Stomach (tissue), 8 donors: ENCODE measurements at regions not wholly inside any gene's neighbourhood (a gene's known extent, or its start where the extent isn't known, plus 50 kb on each side); places are given as distances from the start of the nearest gene placed in this dataset.

ENCODE experiments used
- DNase-seq, 2 donors: peaks; one replicate each; pipeline versions ENCODE4 v3.0.0 to v3.0.0-alpha.2; 2013 to 2019
- H3K27ac ChIP-seq, 5 donors: fragments of 200-600 bp in 4 of 5; sonication (generic) in 4 of 5; one replicate each; pipeline ENCODE4 v1.5.1; 2013 to 2019; ENCODE audit warnings: mild to moderate bottlenecking in 1 of 5, moderate library complexity in 1 of 5
- H3K27me3 ChIP-seq, 3 donors: fragments of 200-600 bp; sonication (generic); one replicate each; pipeline ENCODE4 v1.5.1; 2017 to 2019; ENCODE audit warnings: mixed run types in 1 of 3
- H3K36me3 ChIP-seq, 4 donors: fragments of 200-600 bp; sonication (generic); 1 replicate in 3 of 4; 2 replicates in 1 of 4; pipeline ENCODE4 v1.5.1; 2016 to 2019
- H3K4me1 ChIP-seq, 4 donors: fragments of 200-600 bp; sonication (generic); one replicate each; pipeline ENCODE4 v1.5.1; 2016 to 2019
- H3K4me3 ChIP-seq, 4 donors: fragments of 200-600 bp; sonication (generic) in 3 of 4; one replicate each; pipeline ENCODE4 v1.5.1; 2016 to 2019; ENCODE audit warnings: mild to moderate bottlenecking in 1 of 4
- H3K9me3 ChIP-seq, 4 donors: fragments of 200-600 bp; sonication (generic); one replicate each; pipeline ENCODE4 v1.5.1; 2016 to 2019
- EP300 ChIP-seq: sonication (generic); formaldehyde crosslinking; IDR thresholded peaks from one replicate; pipeline ENCODE4 v1.6.1; 2017; ENCODE audit warnings: antibody characterized with exemption
- POLR2A ChIP-seq, 4 donors: fragments of 450-650 bp; IDR thresholded peaks; one replicate each; pipeline ENCODE4 v1.6.1; 2016; ENCODE audit warnings: antibody characterized with exemption in 4 of 4, control low read depth in 2 of 4, mild to moderate bottlenecking in 1 of 4, moderate library complexity in 1 of 4
- POLR2AphosphoS5 ChIP-seq, 3 donors: sonication (generic); formaldehyde crosslinking; IDR thresholded peaks; one replicate each; pipeline ENCODE4 v1.6.1; 2016; ENCODE audit warnings: antibody characterized with exemption in 3 of 3
- WGBS, 5 donors: extraction: QIAGEN DNeasy Blood & Tissue Kit in 3 of 5; methylation state at CpG; one replicate each; pipeline versions ENCODE4 v1.1.5 to v1.1.7; 2013 to 2018; 5-methylcytosine and 5-hydroxymethylcytosine counted together
- intact Hi-C: fragments of 100-400 bp; cut with DNase I; formaldehyde crosslinking; loops from one replicate; pipeline ENCODE4 v1.15.1; 2023; ENCODE audit warnings: low total_unique reads
- TF ChIP-seq, protein P1 (sequence below), 7 experiments: fragments of 450-650 bp in 4 of 7; fragments of 200-600 bp in 3 of 7; sonication (generic) in 3 of 7; IDR thresholded peaks; one replicate each; pipeline ENCODE4 v1.5.1; 2016 to 2019; ENCODE audit warnings: antibody characterized with exemption in 7 of 7, control low read depth in 2 of 7, mild to moderate bottlenecking in 1 of 7
- donor health status: healthy with polysubstance abuse.
- donor health status: Bipolar disorder and iron deficiency.
- donor health status: healthy.

DNA sequence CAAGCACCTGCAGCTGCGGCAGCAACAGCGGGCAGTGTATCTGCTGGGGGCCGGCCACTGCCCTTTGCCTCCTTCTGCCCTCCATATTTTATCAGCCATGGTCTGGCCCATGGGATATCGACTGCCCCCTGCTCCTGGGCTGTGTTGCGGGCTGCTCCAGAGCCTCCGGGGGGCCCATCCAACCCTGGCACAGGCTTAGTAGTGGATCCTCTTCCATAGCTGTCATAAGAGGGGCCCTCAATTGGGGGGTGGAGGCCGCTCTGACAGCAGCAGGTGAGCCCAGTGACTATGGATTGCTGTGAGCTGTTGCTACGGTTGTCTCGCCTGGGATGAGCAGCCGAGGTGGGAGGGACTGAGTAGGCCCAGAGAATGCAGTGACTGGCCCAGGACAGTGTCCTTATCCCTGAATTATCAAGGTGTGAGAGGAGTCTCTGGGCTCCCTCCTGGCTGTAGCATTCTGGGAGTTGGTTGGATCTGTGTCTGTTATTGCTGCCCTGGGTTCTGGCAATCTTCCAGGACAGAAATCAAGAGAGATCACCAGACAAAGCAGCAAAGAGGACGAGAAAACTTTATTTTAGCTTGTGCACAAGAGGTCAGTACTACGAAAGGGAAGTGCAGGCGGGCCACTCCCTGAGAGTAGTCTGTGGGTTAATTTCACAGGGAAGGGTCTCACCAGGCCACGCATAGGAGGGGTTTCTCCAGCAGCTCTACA is 145.1 kb downstream of the ASB1 start:
- whole genome bisulfite sequencing, 5 donors: 81 to 86% (median 85%) methylated on average over 14 of the region's 14 CpGs
- Histone ChIP-seq H3K4me3 (no peak overlapping the region), H3K36me3 (no peaks in the 10 kb centered on the region), H3K4me1 (no peaks in the 10 kb centered on the region), H3K27ac (no peak overlapping the region), H3K9me3 (peaks cover 0 to 8% (median 3%) of the 10 kb centered on the region in 4 donors), H3K27me3 (peaks cover 0 to 25% (median 0%) of the 10 kb centered on the region in 3 donors)
- no peak for DNase-seq
- TF ChIP-seq, protein P1, sequence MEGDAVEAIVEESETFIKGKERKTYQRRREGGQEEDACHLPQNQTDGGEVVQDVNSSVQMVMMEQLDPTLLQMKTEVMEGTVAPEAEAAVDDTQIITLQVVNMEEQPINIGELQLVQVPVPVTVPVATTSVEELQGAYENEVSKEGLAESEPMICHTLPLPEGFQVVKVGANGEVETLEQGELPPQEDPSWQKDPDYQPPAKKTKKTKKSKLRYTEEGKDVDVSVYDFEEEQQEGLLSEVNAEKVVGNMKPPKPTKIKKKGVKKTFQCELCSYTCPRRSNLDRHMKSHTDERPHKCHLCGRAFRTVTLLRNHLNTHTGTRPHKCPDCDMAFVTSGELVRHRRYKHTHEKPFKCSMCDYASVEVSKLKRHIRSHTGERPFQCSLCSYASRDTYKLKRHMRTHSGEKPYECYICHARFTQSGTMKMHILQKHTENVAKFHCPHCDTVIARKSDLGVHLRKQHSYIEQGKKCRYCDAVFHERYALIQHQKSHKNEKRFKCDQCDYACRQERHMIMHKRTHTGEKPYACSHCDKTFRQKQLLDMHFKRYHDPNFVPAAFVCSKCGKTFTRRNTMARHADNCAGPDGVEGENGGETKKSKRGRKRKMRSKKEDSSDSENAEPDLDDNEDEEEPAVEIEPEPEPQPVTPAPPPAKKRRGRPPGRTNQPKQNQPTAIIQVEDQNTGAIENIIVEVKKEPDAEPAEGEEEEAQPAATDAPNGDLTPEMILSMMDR (IDR thresholded peaks at IDR 0.05): no peak
- no peak for TF ChIP-seq EP300
- no peak for TF ChIP-seq POLR2A (IDR thresholded peaks at IDR 0.05)
- TF ChIP-seq POLR2AphosphoS5 (IDR thresholded peaks at IDR 0.05): no peak
- intact Hi-C loops: no loop called here

DNA sequence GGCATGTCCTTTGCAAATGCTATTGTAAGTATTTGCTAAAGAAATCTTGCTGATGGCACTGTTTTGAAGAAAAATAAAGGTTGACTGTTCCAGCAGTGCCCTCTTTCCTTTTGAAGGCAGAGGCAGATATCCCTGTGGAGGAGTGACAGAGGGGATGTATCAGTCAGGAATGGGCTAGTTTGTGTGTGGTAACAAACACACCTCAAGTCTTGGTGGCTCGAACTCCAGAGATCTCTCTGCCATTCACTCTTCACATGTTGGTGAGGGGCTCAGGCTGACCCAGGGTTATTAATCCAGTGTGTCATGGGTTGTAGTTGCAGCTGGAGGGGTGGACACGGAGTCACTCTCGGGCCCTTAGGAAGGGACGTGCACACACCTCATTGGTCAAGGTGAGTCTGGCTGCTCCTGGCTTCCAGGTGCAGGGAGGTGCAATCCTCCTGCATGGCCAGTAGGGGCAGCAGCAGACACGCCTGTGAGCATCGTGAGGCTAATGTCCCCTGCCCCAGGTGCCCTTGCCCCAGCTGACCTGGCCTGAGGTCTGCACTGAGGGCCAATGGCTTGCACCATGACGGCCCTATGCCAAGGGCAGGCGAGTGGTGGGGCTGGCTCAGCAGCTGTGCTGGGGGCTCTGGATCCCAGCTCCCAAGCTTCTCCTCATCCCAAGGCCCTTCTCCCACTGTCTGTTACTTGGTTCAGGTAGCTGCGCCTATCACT is 146.5 kb downstream of the ASB1 start:
- Histone ChIP-seq H3K4me3 (no peak overlapping the region), H3K27me3 (peaks cover 0 to 15% (median 0%) of the 10 kb centered on the region in 3 donors), H3K27ac (no peak overlapping the region), H3K36me3 (no peaks in the 10 kb centered on the region), H3K9me3 (peaks cover 0 to 14% (median 6%) of the 10 kb centered on the region in 4 donors), H3K4me1 (no peaks in the 10 kb centered on the region)
- intact Hi-C loops: no loop called here
- no peak for TF ChIP-seq POLR2AphosphoS5 (IDR thresholded peaks at IDR 0.05)
- TF ChIP-seq, protein P1 (IDR thresholded peaks at IDR 0.05): peak in 3 of 7 experiments; percentile 15 to 34 (median 27)
- WGBS, 5 donors: 57 to 79% (median 61%) methylated on average over 5 to 9 of the region's 9 CpGs
- no peak for DNase-seq

DNA sequence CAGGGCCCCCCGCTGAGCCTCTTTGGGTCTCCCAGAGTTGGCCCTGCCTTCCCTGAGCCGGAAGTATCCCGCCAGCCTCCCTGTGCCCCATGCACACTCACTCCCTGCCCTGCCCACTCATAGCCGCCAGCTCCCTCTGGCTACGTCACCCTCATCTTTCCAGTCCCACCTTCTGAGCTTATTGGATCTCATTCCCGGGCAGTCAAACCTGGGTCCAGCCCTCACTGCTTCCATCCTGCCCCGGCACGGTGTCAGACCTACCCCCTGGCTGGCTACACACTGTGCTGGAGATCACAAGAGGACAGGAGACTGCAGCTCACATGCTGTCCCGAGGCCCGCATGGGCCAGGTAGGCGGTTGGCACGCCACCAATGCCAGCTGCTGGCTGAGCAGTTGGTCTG is 147.2 kb downstream of the ASB1 start:
- no peak for TF ChIP-seq POLR2A (IDR thresholded peaks at IDR 0.05)
- TF ChIP-seq, protein P1 (IDR thresholded peaks at IDR 0.05): no peak
- no peak for TF ChIP-seq EP300
- no peak for TF ChIP-seq POLR2AphosphoS5 (IDR thresholded peaks at IDR 0.05)
- 72 to 83% (median 81%) methylated on average over 10 to 12 of the region's 12 CpGs for WGBS, 5 donors
- no peaks in the 10 kb centered on the region for H3K36me3 ChIP-seq
- intact Hi-C loops: no loop called here
- H3K4me1 ChIP-seq: no peaks in the 10 kb centered on the region
- H3K9me3 ChIP-seq: peaks cover 0 to 14% (median 6%) of the 10 kb centered on the region in 4 donors
- no peak for DNase-seq
- H3K27ac ChIP-seq: no peak overlapping the region
- peaks cover 0 to 8% (median 0%) of the 10 kb centered on the region in 3 donors for H3K27me3 ChIP-seq
- H3K4me3 ChIP-seq: no peak overlapping the region

DNA sequence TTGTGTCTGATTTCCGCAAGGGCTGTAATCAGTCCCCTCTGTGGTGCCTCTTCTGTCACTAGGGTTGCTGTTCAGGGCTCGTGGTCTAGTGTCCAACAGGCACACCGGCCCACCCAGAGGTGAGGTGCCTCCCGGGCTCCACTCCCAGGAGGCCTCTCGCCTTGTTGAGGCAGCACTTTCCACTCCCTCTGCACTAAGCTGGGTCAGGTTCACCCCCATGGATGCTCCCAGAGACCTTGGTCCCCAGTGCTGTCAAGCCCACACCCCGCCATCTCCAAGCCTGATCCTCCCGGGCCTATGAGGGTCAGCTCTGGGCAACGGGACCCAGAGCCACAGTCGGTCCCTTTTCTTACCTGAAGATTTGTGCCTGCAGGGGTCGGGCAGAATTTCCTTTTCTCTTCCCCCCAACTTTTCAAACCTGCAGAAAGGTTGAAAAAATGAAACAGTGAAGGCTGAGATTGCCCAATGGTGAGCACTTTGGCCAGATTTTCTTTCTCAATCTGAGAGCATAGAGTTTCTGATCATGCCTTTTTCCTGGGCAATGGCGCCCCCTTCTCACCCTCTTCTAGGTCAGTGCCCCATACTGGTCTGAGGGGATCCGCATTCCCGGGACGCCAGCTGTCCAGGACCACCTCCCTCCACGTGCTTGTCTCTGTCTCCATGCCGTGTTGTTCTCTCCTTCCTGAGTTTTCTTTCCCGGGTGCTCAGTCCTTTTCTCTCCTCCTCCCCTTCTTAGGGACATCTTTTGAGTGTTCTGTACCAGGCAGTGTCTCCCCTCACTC is 148.0 kb downstream of the ASB1 start:
- WGBS, 5 donors: 74 to 84% (median 79%) methylated on average over 17 of the region's 17 CpGs
- no peak for DNase-seq

More for the DNA sequence above, 148.0 kb downstream of the ASB1 start:
- Histone ChIP-seq H3K27ac (no peak overlapping the region), H3K27me3 (peaks cover 0 to 2% (median 0%) of the 10 kb centered on the region in 3 donors), H3K4me1 (no peaks in the 10 kb centered on the region), H3K36me3 (no peaks in the 10 kb centered on the region), H3K9me3 (peaks cover 0 to 14% (median 6%) of the 10 kb centered on the region in 4 donors), H3K4me3 (no peak overlapping the region)
- no peak for TF ChIP-seq POLR2AphosphoS5 (IDR thresholded peaks at IDR 0.05)
- intact Hi-C loops: no loop called here
